ENCODE measurements at regions not wholly inside any gene's neighbourhood (a gene's known extent, or its start where the extent isn't known, plus 50 kb on each side); places are given as distances from the start of the nearest gene placed in this dataset.

- H3K9ac ChIP-seq = no peak overlapping the region
- H3K4me1 ChIP-seq (ENCODE audit: low read depth, poor library complexity, severe bottlenecking) = no peaks in the 10 kb centered on the region
- no peaks in the 10 kb centered on the region for H3K79me2 ChIP-seq (ENCODE audit: insufficient read depth, low read depth)
- no peak overlapping the region for H3K4me3 ChIP-seq (IDR thresholded peaks at IDR 0.05; ENCODE audit: insufficient read depth, low read depth, low read length)
- no peak overlapping the region for H3K27ac ChIP-seq
- TF ChIP-seq CTCF (conservative IDR thresholded peaks at IDR 0.05; ENCODE audit: low read depth, low read length) = no peak
- H2AFZ ChIP-seq (ENCODE audit: low read depth) = no peak overlapping the region
- H3K27me3 ChIP-seq (ENCODE audit: insufficient read depth, low read depth) = no peaks in the 10 kb centered on the region
- no peak overlapping the region for H3K4me2 ChIP-seq
- H4K20me1 ChIP-seq (ENCODE audit: insufficient read depth) = no peaks in the 10 kb centered on the region
- no peaks in the 10 kb centered on the region for H3K36me3 ChIP-seq (ENCODE audit: insufficient read depth)
Measured at GRCh38 chr12:65618588-65618987, 205.7 kb upstream of the HMGA2 start.

GRCh38 chr12:65619018-65619417 is 205.3 kb upstream of the HMGA2 start:
- H3K79me2 ChIP-seq (ENCODE audit: insufficient read depth, low read depth) = no peaks in the 10 kb centered on the region
- TF ChIP-seq CTCF (conservative IDR thresholded peaks at IDR 0.05; ENCODE audit: low read depth, low read length) = no peak
- no peaks in the 10 kb centered on the region for H4K20me1 ChIP-seq (ENCODE audit: insufficient read depth)
- no peak overlapping the region for H2AFZ ChIP-seq (ENCODE audit: low read depth)
- H3K27ac ChIP-seq = no peak overlapping the region
- H3K4me3 ChIP-seq (IDR thresholded peaks at IDR 0.05; ENCODE audit: insufficient read depth, low read depth, low read length) = no peak overlapping the region
- H3K9ac ChIP-seq = no peak overlapping the region
- no peaks in the 10 kb centered on the region for H3K4me1 ChIP-seq (ENCODE audit: low read depth, poor library complexity, severe bottlenecking)
- H3K4me2 ChIP-seq = no peak overlapping the region
- H3K27me3 ChIP-seq (ENCODE audit: insufficient read depth, low read depth) = no peaks in the 10 kb centered on the region
- no peaks in the 10 kb centered on the region for H3K36me3 ChIP-seq (ENCODE audit: insufficient read depth)

- H3K4me2 ChIP-seq = no peak overlapping the region
- H3K9ac ChIP-seq = no peak overlapping the region
Measured at GRCh38 chr12:65620046-65620445, 204.2 kb upstream of the HMGA2 start.

GRCh38 chr12:65622056-65622455 is 202.2 kb upstream of the HMGA2 start:
- H3K36me3 ChIP-seq (ENCODE audit: insufficient read depth) = no peaks in the 10 kb centered on the region
- no peak for TF ChIP-seq CTCF (conservative IDR thresholded peaks at IDR 0.05; ENCODE audit: low read depth, low read length)
- H3K79me2 ChIP-seq (ENCODE audit: insufficient read depth, low read depth) = no peaks in the 10 kb centered on the region
- H3K9ac ChIP-seq = no peak overlapping the region
- no peaks in the 10 kb centered on the region for H3K4me1 ChIP-seq (ENCODE audit: low read depth, poor library complexity, severe bottlenecking)
- H3K27ac ChIP-seq = no peak overlapping the region
- no peaks in the 10 kb centered on the region for H3K27me3 ChIP-seq (ENCODE audit: insufficient read depth, low read depth)
- H3K4me2 ChIP-seq = no peak overlapping the region
- no peaks in the 10 kb centered on the region for H4K20me1 ChIP-seq (ENCODE audit: insufficient read depth)
- no peak overlapping the region for H2AFZ ChIP-seq (ENCODE audit: low read depth)
- H3K4me3 ChIP-seq (IDR thresholded peaks at IDR 0.05; ENCODE audit: insufficient read depth, low read depth, low read length) = no peak overlapping the region

More at GRCh38 chr12:65620046-65620445, 204.2 kb upstream of the HMGA2 start:
- Histone ChIP-seq H2AFZ (ENCODE audit: low read depth) (no peak overlapping the region), H3K27me3 (ENCODE audit: insufficient read depth, low read depth) (no peaks in the 10 kb centered on the region), H3K36me3 (ENCODE audit: insufficient read depth) (no peaks in the 10 kb centered on the region), H4K20me1 (ENCODE audit: insufficient read depth) (no peaks in the 10 kb centered on the region), H3K27ac (no peak overlapping the region), H3K4me1 (ENCODE audit: low read depth, poor library complexity, severe bottlenecking) (no peaks in the 10 kb centered on the region), H3K4me3 (IDR thresholded peaks at IDR 0.05; ENCODE audit: insufficient read depth, low read depth, low read length) (no peak overlapping the region), H3K79me2 (ENCODE audit: insufficient read depth, low read depth) (no peaks in the 10 kb centered on the region)
- TF ChIP-seq CTCF (conservative IDR thresholded peaks at IDR 0.05; ENCODE audit: low read depth, low read length) = no peak

All from KMS-11 (cell line).